SKM-1 (cell line): ENCODE measurements at regions not wholly inside any gene's neighbourhood (a gene's known extent, or its start where the extent isn't known, plus 50 kb on each side); places are given as distances from the start of the nearest gene placed in this dataset.

ENCODE experiments used
- DNase-seq: peaks from one replicate; lab custom pipeline; 2025; ENCODE audit not compliant: unreplicated experiment; lab: John Stamatoyannopoulos, UW

DNA sequence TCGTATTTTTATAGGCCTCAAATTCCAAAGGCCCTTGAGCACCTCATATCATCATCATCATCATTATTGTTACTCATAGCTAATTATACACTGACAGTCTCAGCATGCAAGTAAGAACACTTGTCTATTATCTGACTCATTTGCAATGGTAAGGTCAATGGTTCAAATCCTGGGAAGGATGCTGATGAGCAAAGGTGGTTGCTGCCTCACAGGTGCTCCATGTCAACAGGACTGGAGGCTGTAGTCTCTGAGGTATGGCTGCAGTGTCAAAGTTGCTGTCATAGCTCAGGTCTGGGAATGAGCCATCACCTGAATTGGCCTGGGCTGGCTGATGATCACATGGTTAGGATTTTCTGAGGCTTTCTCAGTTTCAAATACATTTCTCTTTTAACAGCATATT lies 379.3 kb downstream of the BCL11A start:
- DNase-seq, result no peak

DNA sequence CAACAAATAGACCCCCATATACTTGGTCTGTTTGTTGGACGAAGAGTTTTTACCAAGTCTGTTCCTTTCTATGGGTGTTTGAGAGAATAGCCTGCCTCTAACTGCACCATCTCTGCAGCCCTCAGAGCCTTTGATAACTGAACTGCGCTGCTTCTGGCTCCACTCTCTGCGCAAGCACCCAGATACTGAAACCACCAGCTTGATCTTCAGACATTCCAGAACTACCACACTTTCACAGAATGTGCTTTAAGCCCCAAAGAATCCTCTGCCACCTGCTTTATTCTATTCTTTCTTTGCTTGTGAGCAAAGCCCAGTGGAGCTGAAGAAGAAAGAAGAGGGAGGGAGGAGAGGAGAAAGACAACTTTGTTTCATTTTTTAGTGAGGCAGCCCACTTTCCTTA lies 380.7 kb downstream of the BCL11A start:
- DNase-seq, result no peak

DNA sequence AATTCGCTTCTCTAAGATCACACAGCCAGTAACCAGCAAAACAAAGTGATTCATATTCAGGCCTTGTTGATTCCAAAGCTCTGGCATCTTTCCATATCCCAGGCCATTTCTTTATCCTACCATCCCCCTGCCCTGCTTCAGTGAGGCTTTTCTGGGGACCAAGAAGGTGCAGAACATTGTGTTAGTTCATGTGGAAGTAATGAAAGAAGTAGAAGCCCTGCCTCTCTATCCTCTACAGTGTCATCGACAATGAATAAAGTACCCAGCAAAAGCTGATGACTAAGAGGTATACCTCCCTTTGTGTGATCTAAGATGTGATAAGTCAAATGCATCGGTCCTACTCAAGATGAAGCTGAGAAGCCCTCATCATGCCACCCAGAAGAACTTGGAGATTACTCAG lies 383.2 kb downstream of the BCL11A start:
- no peak for DNase-seq

DNA sequence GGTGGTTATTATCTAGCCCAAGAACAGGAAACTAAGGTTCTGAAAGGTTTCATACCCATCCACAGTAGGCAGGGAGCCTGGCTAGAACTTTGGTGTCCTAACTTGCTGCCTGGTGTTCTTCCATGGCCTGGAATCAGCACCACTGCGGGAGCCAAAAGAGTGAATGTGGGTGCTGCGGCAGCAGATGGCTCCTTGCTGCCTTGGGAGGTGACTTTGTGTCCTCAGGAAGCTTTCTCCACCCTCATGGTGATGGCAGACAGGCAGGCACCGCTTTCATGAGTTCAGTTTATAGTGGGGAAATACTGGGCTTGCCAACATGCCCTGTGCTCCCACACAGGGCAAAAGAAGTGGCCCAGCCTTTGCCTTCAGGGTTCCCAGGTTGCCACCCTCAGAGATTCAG lies 385.2 kb downstream of the BCL11A start:
- DNase-seq, result no peak

DNA sequence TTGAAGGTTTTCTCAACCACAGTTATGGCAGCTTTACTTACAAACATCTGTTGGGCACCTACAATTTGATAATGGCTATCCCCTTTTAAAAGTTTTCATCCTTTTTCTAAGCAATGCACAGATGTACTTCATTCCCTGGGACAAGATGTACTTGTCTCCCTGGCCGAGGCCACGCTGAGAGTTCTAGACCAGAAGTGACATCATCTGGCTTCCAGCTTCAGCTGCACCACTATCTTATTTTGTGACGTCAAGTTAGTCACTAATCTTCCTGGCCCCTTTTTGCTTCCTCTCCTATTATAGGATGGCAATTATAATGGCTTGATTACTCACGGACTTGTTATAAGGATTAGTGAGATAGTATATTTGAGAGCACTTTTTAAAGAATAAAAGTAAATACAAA lies 386.4 kb downstream of the BCL11A start:
- DNase-seq, result no peak

DNA sequence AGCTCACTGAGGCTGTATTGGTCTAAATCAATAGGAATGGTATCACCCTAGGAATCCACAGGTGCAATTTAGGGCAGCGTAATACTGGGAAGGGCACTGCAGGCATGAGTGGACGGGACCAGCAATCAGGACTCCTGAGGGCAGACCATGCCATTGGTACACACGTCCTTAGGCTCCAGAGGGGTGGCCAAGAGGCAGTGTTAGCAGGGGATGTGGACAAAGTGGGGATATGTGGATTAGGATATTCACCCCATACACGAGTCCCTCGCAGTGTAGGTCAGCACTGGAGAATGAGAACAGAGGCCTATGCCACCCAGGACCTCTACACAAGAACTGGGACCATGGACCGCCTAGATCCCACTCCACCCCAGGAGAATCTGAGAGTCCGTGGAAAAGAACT lies 389.8 kb downstream of the BCL11A start:
- no peak for DNase-seq

DNA sequence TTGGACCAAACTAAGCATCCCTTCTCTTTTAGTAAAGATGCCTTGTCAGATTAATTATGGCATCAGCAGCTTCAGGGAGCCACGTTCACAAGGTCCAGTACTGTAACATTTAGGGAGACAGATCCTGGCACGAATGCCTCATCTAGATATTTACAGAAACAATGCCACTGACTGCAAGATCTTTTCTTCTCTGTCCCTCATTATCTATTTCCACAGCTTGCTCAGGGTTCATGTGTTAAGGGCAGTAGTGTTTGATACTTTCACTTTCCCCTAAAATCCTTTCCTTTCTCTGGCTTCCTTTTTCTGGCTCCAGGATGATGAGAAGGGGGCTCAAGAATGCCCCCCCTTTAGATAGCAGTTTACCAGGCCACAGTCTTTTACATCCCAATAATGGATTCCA lies 393.9 kb downstream of the BCL11A start:
- DNase-seq, result no peak

DNA sequence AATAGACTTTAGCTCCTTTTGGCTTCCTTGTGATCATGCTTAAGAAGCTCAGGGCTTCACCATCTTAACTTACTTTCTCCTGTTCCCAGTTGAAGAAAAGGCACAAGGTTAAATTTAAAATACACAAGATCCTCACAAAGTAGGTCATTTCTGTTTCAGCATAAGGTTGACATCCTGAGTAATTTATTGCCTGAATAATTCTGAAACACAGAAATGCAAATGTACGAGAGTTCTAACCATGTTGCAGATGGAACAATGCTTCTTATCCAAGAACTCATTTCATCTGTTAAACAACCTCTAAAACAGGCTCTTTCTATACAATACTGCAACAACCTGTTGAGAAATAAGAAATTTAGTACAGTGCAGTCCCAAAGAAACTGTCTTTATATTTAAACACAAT lies 395.2 kb downstream of the BCL11A start:
- DNase-seq, result no peak

DNA sequence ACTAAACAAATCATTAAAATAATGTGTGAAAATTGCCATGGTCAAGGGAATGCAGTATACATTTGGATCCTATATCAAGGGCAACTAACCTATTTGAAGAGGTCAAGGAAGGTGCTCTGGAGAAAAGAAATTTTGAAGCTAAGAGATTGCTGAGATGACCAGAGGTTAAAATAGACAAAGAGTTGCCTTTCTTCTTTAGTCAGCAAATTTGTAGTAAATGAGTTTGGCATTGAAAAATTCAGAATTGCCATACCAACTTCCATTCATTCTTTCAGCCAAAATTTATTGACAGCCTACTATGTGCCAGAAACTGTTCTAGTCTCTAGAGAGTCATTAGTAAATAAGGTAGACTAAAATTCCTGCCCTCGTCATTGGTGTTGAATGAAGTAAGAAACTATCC lies 396.2 kb downstream of the BCL11A start:
- no peak for DNase-seq

DNA sequence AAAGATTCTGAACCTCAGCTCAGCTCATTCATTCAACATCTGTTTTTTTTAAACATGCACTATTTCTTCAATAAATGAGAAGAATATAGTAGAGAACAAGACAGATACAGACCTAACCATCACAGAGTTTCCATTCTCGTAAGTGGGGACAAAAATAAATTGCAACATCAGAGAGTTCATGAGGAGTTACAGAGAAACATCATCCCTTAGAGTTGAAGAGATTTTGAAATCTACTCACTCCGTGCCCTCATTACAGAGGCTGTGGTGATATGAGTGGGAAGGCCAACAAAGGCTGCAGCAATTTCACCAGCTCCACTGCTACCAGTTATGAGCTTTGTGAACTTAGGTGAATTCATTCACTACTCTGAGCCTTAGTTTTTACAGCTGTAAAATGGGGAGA lies 399.3 kb downstream of the BCL11A start:
- DNase-seq, result no peak

DNA sequence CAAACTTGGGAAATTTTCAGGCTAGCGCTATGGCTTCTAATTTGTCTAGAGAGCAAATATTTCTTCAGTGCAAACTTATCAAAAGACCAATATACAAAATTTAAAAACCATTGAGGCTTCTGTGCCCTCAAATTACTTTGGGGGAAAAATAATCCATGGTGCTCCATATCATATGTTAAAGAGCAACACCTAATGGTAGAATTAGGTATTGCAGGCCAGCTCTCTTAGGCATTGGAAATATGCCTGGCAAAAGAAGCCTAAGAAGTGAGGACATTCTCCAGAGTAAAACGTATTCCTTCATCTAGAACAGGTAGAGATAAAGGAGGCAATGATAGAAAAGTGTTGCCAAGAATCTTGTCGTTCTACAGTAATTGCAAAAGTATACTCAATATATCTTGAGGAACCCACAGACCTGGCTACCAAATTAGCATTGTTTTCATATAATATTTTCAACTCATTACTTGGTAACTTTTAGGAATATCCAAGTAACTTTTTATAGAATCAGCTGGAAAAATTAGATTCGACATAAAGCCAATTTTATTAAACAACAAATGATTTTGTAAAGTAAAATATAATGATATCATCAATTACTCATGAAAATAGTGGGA lies 401.1 kb downstream of the BCL11A start:
- DNase-seq, result no peak

DNA sequence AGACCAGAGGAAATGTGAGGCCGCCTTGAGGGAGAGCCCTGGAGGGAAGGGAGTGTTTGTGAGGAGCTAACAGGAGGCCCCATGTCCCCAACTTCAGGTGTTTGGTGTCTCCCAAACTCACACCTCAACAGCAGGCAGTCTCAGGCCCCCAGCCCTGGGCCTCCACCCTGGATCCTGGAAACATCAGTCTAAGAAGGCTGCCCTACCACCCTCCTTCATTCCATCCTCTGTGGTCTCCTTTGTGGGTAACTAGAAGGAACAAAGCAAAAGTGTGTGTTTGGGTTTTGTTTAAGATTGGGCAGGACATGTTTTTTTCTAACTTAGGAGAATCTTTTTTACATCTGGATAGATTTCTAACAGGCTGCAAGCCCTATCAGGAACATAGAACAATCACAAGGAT lies 404.3 kb downstream of the BCL11A start:
- DNase-seq, result no peak

DNA sequence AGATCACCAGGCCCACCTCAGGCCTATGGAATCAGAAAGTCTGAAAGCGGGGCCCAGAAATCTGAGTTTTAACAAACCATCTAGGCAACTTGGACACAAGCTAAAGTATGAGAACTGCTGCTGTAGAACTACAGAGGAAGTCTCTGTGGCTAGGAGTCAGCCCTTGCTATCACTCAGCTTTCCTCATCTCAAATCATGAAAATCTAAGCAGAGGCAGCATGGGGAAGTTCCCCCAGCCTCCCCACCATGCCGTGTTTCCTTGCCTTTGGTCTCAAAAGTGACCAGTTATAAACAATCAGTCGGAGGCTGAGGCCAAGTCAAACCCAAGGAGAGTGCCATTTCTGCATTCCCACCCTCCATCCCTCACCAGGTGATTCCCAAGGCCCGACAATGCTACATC lies 404.7 kb downstream of the BCL11A start:
- no peak for DNase-seq

DNA sequence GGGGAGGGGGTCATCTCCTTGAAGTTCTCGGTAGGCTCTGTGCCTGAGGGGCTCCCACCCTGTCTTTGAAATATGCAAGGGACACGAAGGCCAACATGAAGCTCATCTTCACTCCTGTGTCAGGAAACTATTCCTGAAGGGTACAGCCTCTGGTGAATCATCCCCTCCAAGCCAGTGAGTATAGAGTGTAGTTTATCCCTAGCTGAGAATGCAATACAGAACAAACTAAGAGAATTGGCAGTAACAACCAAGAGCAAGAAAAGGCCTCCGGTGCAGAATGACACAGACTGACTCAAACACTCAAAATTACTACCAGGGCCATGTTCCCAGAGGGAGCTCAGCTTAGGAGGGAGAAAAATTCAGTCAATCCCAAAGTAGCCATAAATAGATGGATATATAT lies 413.3 kb downstream of the BCL11A start:
- DNase-seq, result no peak

DNA sequence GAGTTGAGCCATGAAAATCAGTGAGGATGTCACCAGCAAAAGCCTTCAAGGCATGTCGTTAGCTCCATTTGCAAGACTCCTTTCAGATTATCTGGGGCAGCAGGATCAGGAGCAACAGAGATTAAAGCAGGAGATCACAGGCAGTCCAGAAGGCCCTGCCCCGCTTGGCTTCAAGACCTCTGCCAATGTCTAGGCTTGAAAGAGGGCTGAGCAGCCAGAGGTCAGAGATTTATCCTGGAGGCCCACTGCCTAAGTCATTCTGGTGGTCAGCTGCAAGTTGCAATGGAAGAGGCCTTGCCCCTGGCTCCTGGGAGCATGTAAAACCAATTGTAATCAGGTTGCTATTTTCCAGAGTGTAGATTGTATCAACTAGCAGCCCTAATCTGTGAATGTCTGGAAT lies 416.5 kb downstream of the BCL11A start:
- DNase-seq, result no peak

DNA sequence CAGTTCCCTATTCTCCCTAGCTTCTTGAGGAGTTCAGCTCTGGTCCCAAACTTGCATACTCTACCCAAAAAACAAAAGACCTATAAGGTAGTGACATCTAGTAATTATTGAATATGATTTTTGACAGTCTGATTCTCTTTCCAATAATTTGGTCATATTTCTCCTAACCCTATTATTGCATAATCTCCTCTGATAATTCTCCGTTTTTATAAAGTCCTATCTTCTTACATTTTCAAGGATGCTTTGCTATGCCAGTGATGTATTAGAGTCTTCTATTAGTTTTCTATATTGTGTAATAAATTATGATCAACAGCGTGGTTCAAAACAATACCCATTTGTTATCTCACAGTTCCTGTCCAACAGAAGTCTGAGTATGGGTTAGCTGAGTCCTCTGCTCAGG lies 426.3 kb downstream of the BCL11A start:
- DNase-seq, result no peak

DNA sequence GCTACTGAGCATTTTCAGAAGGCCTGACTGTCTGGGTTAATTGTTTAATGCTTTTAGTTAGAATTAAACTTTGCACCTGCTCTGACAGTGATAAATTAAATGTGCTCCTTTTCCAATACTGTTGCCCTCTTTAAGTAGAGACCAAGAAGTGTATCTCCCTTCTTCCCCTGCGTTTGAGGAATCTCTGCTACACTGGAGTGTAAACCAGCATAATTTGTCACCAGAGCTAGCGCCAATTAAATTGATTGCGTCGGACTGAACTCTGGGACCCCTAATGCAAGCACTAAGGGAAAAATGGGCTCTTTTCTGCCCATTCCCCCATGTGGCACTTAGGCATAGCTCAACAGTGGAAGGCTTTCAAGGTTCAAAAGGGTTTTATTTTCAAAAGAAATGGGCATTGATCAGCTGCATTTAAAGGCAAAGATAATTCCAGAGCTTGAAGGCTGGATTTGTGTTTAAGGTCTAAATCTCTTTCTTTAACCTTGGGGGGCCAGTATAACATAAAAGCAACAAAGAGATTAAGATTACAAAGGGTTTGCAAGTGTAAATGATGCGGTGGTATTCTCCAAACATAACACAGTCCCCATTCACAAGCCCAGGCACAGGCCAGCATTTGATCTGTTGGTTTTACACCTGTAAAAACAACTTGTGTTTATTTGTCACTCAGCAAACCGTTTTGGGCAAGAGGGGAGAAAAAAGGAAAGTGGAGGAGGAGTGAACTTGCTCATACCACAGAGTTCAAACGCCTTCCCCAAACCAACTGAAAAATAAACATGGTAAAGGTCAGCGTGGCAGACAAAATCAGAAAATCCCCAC lies 427.6 kb downstream of the BCL11A start:
- no peak for DNase-seq

DNA sequence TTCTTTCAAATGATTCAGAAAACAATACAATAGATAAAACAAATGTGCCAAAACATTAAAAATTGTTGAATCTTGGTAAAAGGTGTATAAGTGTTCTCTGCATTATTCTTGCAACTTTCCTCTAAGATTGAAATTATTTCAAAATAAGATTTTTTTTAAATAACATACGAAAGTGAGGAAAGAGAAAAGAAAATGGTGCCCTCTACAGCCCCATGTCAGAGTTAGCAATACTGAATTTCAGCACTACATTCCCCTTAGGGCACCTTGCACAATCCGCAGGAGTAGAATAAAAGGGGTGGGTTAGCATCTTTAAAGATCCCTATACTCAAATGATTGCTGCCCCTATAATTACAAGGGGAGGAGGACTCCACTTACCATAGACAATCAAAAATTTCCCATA lies 433.7 kb downstream of the BCL11A start:
- DNase-seq, result no peak

DNA sequence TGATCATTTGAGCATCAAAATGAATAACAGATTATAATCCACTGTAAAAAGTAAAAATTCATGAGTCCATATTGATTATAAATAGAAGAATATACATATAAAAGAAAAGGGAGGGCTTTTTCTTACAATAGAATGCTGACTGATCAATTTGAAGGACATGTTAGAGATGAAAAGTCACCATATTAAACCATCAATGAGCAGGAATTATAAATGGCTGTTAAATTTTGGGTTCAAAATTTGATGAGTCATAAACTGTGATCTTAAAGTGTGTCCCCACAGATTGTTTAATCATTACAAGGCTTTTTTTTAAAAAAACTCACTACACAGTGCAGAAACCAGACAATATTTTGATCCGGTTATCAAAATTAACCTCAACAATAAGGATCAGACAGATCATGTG lies 434.5 kb downstream of the BCL11A start:
- DNase-seq, result no peak

DNA sequence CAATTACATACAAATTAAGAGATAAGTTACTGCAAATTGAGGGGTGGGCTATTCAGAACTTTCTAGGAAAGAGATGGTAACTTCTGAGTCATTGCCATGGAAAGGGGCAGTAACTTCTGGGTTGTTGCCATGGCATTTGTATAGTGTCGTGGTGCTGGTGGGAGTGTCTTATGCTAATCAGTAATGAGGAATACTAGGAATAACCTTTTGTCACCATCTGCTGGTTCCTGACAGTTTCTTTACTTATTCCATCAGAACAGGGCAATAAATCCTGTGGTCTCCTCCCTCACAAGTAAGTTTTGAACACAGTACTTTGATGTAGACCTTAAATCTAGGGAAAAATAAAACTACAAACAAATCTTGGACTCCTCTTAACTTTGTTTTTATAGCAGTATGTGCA lies 435.4 kb downstream of the BCL11A start:
- no peak for DNase-seq

DNA sequence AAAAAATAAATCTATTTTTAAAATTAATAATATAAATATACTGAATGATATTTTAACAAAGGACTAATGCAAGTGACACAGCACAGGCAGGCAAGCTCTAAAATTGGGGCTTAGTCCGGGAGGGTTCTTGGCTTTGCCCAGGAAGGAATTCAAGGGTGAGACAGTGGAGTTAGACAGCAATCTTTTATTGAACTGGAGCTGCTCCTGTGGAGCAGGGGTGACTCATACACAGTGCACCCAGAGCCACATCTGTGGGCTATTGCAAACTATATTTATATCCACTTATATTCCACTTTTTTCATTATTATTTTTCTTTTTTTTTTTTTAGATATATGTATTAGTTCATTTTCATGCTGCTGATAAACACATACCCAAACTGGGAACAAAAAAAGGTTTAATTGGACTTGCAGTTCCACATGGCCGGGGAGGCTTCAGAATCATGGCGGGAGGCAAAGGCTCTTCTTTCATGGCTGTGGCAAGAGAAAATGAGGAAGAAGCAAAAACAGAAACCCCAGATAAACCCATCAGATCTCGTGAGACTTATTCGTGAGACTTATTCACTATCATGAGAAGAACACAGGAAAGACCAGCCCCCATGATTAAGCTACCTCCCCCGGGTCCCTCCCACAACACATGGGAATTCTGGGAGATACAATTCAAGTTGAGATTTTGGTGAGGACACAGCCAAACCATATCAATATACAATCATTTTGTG lies 437.1 kb downstream of the BCL11A start:
- DNase-seq, result no peak

DNA sequence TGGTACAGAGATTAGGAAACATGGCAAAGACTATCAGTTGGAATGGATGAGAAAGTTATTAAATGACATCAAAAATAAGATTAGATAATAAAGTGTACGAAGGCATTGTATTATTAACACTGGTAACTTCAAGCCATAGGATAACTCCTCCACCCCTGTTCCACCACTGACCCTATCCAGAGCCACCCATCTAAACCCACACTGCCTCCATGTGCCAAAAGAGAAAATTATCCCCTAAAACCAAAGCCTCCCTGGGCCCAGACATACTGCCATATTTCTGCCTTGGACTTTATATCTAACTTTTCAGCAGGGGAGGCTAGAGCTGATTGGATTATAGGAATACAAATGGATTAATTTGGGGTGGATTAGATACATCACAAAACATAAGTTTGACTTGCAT lies 443.7 kb downstream of the BCL11A start:
- DNase-seq, result no peak
